ENCODE measurements at regions not wholly inside any gene's neighbourhood (a gene's known extent, or its start where the extent isn't known, plus 50 kb on each side); places are given as distances from the start of the nearest gene placed in this dataset.

GRCh38 chr1:25163986-25164385 lies 68.3 kb downstream of the SYF2 start:
- TF ChIP-seq CTCF (IDR thresholded peaks at IDR 0.05): no peak
- TF ChIP-seq POLR2A (IDR thresholded peaks at IDR 0.05): no peak

All from thyroid gland (tissue), 4 donors.